ENCODE measurements at regions not wholly inside any gene's neighbourhood (a gene's known extent, or its start where the extent isn't known, plus 50 kb on each side); places are given as distances from the start of the nearest gene placed in this dataset.

DNA sequence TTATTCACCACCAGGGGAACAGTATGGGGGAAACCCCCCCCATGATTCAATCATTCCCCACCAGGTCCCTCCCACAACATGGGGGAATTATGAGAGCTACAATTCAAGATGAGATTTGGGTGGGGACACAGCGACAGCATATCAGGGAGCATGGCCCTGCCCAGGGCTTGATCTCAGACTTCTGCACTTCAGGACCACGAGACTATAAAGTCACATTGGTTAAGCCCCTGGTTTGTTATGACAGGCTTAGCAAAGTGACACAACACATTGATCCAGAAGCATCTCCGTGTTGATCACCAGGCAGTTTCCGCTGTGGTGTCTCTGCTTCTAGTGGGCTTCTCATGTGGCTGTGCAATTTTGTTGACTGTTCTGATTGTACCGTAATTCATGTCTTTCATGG is 312.7 kb upstream of the C1orf174 start:
- TF ChIP-seq, protein P1, sequence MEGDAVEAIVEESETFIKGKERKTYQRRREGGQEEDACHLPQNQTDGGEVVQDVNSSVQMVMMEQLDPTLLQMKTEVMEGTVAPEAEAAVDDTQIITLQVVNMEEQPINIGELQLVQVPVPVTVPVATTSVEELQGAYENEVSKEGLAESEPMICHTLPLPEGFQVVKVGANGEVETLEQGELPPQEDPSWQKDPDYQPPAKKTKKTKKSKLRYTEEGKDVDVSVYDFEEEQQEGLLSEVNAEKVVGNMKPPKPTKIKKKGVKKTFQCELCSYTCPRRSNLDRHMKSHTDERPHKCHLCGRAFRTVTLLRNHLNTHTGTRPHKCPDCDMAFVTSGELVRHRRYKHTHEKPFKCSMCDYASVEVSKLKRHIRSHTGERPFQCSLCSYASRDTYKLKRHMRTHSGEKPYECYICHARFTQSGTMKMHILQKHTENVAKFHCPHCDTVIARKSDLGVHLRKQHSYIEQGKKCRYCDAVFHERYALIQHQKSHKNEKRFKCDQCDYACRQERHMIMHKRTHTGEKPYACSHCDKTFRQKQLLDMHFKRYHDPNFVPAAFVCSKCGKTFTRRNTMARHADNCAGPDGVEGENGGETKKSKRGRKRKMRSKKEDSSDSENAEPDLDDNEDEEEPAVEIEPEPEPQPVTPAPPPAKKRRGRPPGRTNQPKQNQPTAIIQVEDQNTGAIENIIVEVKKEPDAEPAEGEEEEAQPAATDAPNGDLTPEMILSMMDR (IDR thresholded peaks at IDR 0.05), result no peak
- TF ChIP-seq POLR2A (IDR thresholded peaks at IDR 0.05), result no peak
